Stimulated activated memory B cell treated with anti-CD40 and anti-IgM and Interleukin-4, amounts not matched to agents 10 μg/mL and 1 μg/mL and 100 μg/mL, for 72 hours (primary cell): ENCODE measurements at regions not wholly inside any gene's neighbourhood (a gene's known extent, or its start where the extent isn't known, plus 50 kb on each side); places are given as distances from the start of the nearest gene placed in this dataset.
A peak's percentile ranks its signal among the peaks of the same experiment; 100 is the strongest.
"Not testable (repeated sequence)": the region's sequence is repeated elsewhere in the genome, so short reads cannot be mapped to it uniquely, and the experiment has no call there.

Experiments
- ATAC-seq: fragments of 150-1000 bp; cut with Tn5 transposase; 2 replicates; pipeline ENCODE4 v1.10.0; 2021
- H3K27ac Mint-ChIP-seq: one replicate; pipeline ENCODE4 v1.8.0; 2022; ENCODE audit warnings: mild to moderate bottlenecking, mixed read lengths
- H3K27me3 Mint-ChIP-seq: one replicate; pipeline ENCODE4 v1.8.0; 2022; ENCODE audit warnings: mixed read lengths
- H3K36me3 Mint-ChIP-seq: one replicate; pipeline ENCODE4 v1.8.0; 2022; ENCODE audit warnings: mixed read lengths
- H3K4me1 Mint-ChIP-seq: one replicate; pipeline ENCODE4 v1.8.0; 2022; ENCODE audit warnings: mixed read lengths
- H3K4me3 Mint-ChIP-seq: one replicate; pipeline ENCODE4 v1.8.0; 2022; ENCODE audit warnings: mild to moderate bottlenecking, moderate library complexity, mixed read lengths
- H3K9me3 Mint-ChIP-seq: one replicate; pipeline ENCODE4 v1.8.0; 2022; ENCODE audit warnings: mixed read lengths

DNA sequence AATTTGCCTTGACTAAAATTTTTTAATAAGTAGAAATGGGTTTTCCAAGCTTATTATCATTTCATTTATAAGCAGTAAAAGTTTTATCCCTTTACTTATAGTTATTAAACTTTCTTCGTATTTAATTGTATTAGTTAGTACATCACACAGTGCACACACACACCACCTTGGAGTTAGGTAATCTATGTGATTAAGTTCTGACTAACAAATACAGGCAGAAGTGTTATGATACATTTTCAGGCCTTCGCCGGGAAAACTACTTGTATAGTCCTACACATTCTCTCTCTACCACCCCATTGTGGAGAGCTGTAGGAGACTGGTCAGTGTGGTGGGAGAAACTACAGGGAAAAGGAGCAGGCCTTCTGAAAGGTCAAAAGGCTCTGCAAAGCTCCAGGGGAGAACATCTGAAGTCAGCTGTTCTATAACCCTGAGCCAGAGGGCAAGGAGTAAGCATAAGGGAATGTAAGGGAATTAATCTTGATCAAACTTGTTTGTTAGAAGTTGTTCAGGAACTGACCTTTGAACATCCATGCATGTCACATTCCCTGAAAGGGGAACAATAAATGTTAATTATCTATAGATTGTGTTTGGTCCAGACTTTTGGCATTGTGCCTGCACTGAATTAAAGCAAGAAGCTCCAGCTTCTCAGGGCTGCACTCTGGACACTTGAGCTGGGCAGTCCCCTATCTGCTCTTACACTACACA is 231.7 kb downstream of the FSIP2 start:
- Mint-ChIP-seq H3K36me3 (peaks cover 14% of the 10 kb centered on the region), H3K27ac (no peak overlapping the region), H3K27me3 (no peaks in the 10 kb centered on the region), H3K4me3 (no peak overlapping the region), H3K4me1 (no peaks in the 10 kb centered on the region), H3K9me3 (peaks cover 9% of the 10 kb centered on the region)
- peak; percentile 34 for ATAC-seq

DNA sequence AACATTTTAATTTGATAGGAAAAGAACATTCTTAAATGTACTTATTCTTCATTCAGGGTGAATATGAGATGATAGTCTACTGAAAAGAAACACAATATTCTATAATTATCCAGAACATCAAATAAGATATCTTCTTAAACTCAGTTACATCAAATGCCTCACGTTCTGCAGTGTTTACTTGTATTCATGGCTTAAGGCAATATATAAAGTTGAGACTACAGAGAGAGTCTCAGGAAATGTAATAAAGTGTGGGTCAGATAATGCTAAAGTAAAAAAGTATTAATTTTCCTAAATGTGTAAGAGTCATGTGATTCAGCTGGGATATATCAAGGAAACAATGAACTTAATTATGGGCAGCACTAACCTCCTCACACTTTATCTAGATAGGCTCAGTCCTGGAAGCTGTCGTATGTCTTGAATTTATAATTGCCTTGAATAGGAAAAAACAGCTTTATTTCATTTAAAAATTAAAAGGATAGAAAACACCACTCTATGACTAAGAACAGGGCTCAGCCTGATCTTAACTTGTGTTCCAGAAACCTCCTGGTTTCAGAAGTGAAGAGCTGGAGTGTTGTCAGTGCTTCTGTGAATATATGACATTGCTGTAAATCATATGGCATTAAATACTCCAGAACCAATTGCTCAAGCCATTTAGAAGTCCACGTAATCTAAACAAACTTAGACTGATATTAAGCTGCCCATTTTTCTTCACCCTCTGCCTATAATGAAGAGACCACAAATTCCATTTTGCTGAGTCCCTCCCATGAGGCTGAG is 240.2 kb downstream of the FSIP2 start:
- H3K4me3 Mint-ChIP-seq = no peak overlapping the region
- ATAC-seq = no peak
- no peaks in the 10 kb centered on the region for H3K27me3 Mint-ChIP-seq
- no peaks in the 10 kb centered on the region for H3K4me1 Mint-ChIP-seq
- peaks cover 6% of the 10 kb centered on the region for H3K36me3 Mint-ChIP-seq
- H3K9me3 Mint-ChIP-seq = peaks cover 7% of the 10 kb centered on the region
- no peak overlapping the region for H3K27ac Mint-ChIP-seq

- Mint-ChIP-seq H3K4me3 (no peak overlapping the region), H3K4me1 (no peaks in the 10 kb centered on the region), H3K27ac (no peak overlapping the region), H3K27me3 (no peaks in the 10 kb centered on the region), H3K9me3 (peaks cover 5% of the 10 kb centered on the region), H3K36me3 (no peaks in the 10 kb centered on the region)
- peak; percentile 45 for ATAC-seq
Observed at GRCh38 chr2:185979546-185980071, 241.0 kb downstream of the FSIP2 start.

DNA sequence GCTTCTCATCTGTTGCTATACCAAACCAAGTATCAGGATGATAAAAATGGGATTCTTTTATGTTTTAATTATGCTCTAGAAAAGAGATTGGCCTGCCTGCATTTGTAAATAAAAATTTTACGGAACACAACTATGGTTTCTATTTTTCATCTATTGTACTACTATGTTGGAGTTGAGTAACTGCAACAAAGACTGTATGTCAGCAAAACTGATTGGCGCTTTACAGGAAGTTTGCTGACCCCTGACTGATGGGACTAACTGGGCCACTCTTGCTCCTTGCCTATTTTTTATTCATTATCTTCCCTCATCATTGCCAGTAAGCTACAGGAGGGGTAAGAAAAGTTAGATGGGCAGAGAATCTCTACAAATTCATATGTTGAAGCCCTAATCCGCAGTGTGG is 242.3 kb downstream of the FSIP2 start:
- peaks cover 5% of the 10 kb centered on the region for H3K9me3 Mint-ChIP-seq
- no peak overlapping the region for H3K4me3 Mint-ChIP-seq
- H3K27me3 Mint-ChIP-seq = no peaks in the 10 kb centered on the region
- no peaks in the 10 kb centered on the region for H3K4me1 Mint-ChIP-seq
- ATAC-seq = no peak
- H3K27ac Mint-ChIP-seq = no peak overlapping the region
- H3K36me3 Mint-ChIP-seq = no peaks in the 10 kb centered on the region

DNA sequence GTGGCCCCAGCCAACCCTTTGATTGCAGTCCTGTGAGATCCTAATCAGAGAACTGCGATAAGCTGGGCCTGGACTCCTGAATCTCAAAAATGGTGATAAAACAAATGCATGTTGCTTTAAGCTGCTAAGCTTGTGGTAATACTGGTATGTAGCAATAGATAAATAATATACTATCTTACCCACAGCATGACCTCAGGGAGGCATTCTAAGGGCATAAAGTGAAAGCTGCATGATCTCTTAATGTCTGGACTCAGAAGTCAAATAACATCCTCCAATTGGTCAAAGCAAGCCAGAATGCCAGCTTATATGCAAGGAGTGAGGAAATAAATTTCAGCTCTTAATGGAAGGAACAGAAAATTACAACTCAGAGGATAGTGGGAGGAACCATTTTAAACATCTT is 246.1 kb downstream of the FSIP2 start:
- ATAC-seq = no peak
- Mint-ChIP-seq H3K27me3 (no peaks in the 10 kb centered on the region), H3K27ac (no peak overlapping the region), H3K36me3 (peaks cover 8% of the 10 kb centered on the region), H3K9me3 (peaks cover 5% of the 10 kb centered on the region), H3K4me1 (no peaks in the 10 kb centered on the region), H3K4me3 (no peak overlapping the region)

- H3K36me3 Mint-ChIP-seq = peaks cover 20% of the 10 kb centered on the region
- not testable (repeated sequence) for ATAC-seq, H3K27ac Mint-ChIP-seq, H3K9me3 Mint-ChIP-seq, H3K4me1 Mint-ChIP-seq, H3K27me3 Mint-ChIP-seq, H3K4me3 Mint-ChIP-seq
Observed at GRCh38 chr2:185988907-185989306, 250.3 kb downstream of the FSIP2 start.

DNA sequence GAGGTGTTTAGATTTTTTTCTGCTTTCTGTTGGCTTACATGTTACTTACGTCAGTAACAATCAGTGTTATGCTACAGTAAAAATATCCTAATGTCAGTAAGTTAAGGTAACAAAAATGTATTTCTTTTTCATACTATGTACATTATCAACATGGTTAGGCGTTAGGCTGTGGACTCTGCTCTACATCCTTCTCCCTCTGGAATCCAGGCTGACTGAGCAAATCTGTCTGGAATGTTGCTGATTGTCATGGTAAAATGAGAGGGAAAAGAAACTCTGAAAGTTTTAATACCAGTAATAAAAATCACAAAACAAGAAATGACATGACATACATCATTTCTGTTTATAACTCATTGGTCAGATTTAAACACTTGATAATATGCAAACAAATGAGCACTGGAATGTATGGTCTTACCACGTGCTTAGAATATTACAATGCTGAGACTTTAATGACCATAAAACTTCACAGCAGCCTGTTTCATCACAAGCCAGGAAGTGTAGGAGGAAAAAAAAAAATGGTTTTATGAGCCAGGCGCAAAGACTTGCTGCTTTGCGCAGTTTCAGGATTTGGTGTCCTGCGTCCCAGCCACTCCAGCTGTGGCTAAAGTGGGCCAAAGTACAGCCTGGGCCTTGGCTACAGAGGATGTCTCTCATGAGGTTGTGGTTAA is 252.4 kb downstream of the FSIP2 start:
- Mint-ChIP-seq H3K27me3 (no peaks in the 10 kb centered on the region), H3K9me3 (no peaks in the 10 kb centered on the region), H3K4me1 (no peaks in the 10 kb centered on the region), H3K4me3 (no peak overlapping the region), H3K27ac (no peak overlapping the region), H3K36me3 (peaks cover 20% of the 10 kb centered on the region)
- no peak for ATAC-seq

DNA sequence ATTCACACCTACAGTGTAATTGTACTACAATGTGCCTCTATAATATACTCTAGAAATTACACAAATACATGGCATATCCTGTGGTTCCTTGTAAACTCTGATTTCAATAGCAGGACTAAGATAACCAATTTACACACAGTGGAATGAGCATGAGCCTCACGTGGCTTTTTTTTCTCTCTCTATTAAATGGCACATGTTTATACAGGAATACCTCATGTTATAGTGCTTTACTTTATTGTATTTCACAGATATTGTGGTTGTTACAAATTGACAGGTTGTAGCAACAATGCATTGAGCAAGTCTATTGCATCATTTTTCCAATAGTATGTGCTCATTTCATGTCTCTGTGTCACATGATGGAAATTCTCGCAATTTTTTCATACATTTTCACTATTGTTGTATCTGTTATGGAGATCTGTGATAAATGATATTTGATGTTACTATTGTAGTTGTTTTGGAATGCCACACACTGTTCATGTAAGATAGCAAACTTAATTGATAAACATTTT is 260.0 kb downstream of the FSIP2 start:
- Mint-ChIP-seq H3K27ac (no peak overlapping the region), H3K4me3 (no peak overlapping the region), H3K27me3 (no peaks in the 10 kb centered on the region), H3K9me3 (no peaks in the 10 kb centered on the region), H3K4me1 (no peaks in the 10 kb centered on the region), H3K36me3 (peaks cover 13% of the 10 kb centered on the region)
- ATAC-seq = no peak

DNA sequence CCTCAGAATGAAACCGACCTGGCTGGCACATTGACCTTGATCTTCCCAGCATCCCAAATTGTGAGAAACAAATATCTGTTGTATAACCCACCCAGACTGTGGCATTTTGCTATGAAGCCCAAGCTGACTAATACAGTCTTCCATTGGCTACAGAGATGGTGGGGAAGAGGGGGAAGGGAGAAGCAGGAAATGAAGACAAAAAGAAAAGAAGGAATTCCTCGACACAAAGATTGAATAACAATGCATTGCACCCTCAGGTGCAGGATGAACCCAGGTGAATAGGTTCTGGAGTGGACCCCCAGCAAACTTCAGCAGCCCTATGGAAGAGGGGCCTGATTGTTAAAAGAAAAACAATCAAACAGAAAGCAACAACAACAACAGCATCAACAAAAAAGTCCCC is 270.7 kb downstream of the FSIP2 start:
- Mint-ChIP-seq H3K4me3 (no peak overlapping the region), H3K27ac (no peak overlapping the region), H3K4me1 (no peaks in the 10 kb centered on the region), H3K36me3 (peaks cover 51% of the 10 kb centered on the region), H3K27me3 (no peaks in the 10 kb centered on the region), H3K9me3 (peaks cover 15% of the 10 kb centered on the region)
- no peak for ATAC-seq

GRCh38 chr2:186017278-186017677 is 278.7 kb downstream of the FSIP2 start:
- no peak for ATAC-seq
- Mint-ChIP-seq H3K4me3 (no peak overlapping the region), H3K36me3 (peaks cover 20% of the 10 kb centered on the region)

DNA sequence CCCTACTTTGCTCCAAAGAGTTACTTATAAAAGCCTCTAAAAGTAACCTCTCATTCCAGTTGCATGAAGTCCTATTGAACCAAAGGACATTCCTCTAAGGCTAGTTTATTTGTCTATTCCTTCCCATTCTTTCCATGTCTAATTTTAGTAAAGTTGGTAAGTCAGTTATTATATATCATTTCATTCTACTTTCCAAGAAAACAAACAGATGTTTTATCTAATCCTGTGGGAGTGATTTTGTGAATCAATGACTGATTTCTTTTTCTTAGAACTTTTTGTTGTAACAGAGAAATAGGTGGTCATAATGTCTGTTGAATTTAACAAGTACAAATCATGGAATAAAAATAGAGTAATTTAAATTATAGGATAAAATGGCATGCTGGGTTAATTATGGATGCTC is 286.3 kb downstream of the FSIP2 start:
- no peak for ATAC-seq

More at GRCh38 chr2:186017278-186017677, 278.7 kb downstream of the FSIP2 start:
- no peak overlapping the region for H3K27ac Mint-ChIP-seq
- peaks cover 11% of the 10 kb centered on the region for H3K9me3 Mint-ChIP-seq
- no peaks in the 10 kb centered on the region for H3K4me1 Mint-ChIP-seq
- no peaks in the 10 kb centered on the region for H3K27me3 Mint-ChIP-seq

DNA sequence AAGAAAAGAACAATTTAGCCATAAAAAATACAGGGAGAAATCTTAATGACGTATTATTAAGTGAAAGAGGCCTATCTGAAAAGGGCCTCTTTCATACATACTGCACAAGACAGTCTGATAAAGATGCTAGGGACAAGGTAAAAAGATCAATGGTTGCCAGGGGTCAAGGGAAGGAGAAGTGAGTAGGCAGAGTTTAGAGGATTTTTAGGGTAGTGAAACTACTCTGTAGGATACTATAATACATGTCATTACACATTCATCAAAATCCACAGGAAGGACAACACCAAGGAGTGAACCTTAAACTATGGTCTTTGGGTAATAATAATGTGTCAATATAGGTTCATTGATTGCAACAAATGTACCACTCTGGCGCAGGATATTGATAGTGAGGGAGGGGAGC is 289.3 kb downstream of the FSIP2 start:
- H3K27ac Mint-ChIP-seq = no peak overlapping the region
- peak; percentile 36 for ATAC-seq
- no peaks in the 10 kb centered on the region for H3K9me3 Mint-ChIP-seq
- H3K36me3 Mint-ChIP-seq = peaks cover 6% of the 10 kb centered on the region
- H3K4me1 Mint-ChIP-seq = peaks cover 20% of the 10 kb centered on the region
- H3K4me3 Mint-ChIP-seq = no peak overlapping the region
- no peaks in the 10 kb centered on the region for H3K27me3 Mint-ChIP-seq

More for the DNA sequence above, 286.3 kb downstream of the FSIP2 start:
- H3K9me3 Mint-ChIP-seq = peaks cover 7% of the 10 kb centered on the region
- no peaks in the 10 kb centered on the region for H3K27me3 Mint-ChIP-seq
- no peaks in the 10 kb centered on the region for H3K36me3 Mint-ChIP-seq
- H3K4me1 Mint-ChIP-seq = peaks cover 8% of the 10 kb centered on the region
- no peak overlapping the region for H3K4me3 Mint-ChIP-seq
- no peak overlapping the region for H3K27ac Mint-ChIP-seq

DNA sequence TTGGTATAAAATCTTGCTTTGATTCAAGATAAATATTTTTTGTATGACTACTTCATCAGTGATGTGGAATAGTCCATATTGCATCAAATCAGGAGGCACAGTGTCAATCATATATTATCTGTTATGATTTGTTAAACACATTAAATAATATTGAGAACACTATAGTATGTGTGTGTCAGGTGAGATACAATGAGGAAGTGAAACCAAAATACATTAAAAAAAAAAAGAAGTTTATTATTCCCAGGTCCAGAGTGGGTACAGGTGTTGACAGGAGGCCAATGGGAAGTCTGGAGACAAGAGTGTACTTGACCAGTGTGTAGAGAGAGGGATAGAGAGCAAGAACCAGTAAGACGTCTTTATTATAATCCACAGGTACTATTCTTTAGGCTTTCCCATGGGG is 292.6 kb downstream of the FSIP2 start:
- Mint-ChIP-seq H3K27ac (no peak overlapping the region), H3K27me3 (no peaks in the 10 kb centered on the region), H3K9me3 (no peaks in the 10 kb centered on the region), H3K36me3 (peaks cover 6% of the 10 kb centered on the region), H3K4me3 (no peak overlapping the region), H3K4me1 (peaks cover 20% of the 10 kb centered on the region)
- no peak for ATAC-seq

DNA sequence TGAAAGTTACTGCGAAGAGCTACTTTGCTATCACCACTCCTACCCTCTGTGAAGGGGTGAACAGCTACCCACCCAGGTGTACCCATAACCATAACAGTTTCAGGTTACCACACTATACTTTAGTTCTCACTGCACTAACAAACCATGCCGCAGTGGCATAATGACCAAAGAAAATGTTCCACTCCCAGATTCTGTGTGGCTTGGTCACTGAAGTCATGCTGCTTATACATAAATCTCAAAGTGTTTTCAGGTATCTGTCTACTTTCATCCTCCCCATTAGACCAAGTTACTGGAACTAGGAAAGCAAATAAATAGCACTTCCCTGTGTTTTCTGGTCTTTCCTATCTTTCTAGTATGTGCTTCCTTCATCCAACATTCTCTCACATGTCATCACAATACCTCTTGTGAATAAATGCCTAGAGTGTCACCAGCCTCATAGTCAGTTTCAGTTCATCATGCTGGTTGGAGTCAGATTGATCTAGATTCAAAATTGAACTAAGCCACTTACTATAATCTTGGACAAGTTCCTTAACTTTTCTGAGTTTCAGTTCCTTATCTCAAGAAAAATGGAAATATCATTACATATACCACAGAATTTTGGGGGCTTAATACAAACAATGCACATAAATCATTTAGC is 293.6 kb downstream of the FSIP2 start:
- Mint-ChIP-seq H3K9me3 (no peaks in the 10 kb centered on the region), H3K4me3 (no peak overlapping the region), H3K27ac (no peak overlapping the region), H3K4me1 (peaks cover 20% of the 10 kb centered on the region), H3K27me3 (no peaks in the 10 kb centered on the region), H3K36me3 (peaks cover 6% of the 10 kb centered on the region)
- no peak for ATAC-seq

DNA sequence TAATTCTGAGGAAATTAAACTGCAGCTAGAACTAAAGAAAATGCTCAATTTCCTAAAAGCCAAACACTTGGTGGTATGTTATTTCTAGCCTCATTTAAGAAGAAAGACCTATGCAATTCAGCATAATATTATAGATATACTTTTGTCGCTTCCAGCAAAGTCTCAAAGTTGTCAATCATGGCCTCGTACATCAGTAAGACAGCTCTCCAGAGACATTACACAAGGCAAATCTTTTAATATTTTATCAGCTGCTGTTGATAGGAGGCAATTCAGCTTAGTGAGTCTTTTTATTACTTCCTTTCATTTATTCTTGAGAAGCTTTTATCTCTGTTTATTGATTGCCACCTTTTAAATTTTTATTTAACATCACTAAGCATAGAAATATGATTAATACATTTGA is 294.3 kb downstream of the FSIP2 start:
- Mint-ChIP-seq H3K4me1 (peaks cover 16% of the 10 kb centered on the region), H3K27ac (no peak overlapping the region), H3K9me3 (no peaks in the 10 kb centered on the region), H3K4me3 (no peak overlapping the region), H3K36me3 (peaks cover 6% of the 10 kb centered on the region), H3K27me3 (no peaks in the 10 kb centered on the region)
- ATAC-seq = no peak
